Right renal pelvis (tissue), 4 donors: ENCODE measurements at regions not wholly inside any gene's neighbourhood (a gene's known extent, or its start where the extent isn't known, plus 50 kb on each side); places are given as distances from the start of the nearest gene placed in this dataset.
"Not testable (repeated sequence)": the region's sequence is repeated elsewhere in the genome, so short reads cannot be mapped to it uniquely, and the experiment has no call there.

Experiments
- DNase-seq, 4 donors: peaks; one replicate each; pipeline ENCODE4 v3.0.0-alpha.2; 2013; ENCODE audit warnings: low read depth in 4 of 4, low spot score in 3 of 4, missing footprints in 1 of 4

DNA sequence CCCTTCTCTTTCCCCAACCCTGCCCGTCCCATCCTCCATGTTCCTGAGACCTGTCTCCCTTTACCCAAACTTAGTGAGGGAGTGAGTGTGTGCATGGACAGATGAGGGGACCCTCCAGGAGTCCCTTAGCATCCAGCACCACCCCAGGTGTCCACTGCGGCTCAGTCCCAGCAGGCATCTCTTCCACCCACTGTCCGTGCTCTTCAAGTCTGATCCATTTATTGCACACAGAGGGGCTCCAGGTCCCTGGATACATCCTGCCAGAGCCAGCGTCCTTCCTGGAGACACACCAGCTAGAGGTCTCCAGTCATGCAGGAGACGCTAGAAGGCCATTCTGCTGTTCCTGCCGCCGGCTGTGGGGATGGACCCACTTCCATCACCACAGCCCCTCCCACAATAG lies 239.2 kb downstream of the ADGRD1 start:
- DNase-seq: no peak

DNA sequence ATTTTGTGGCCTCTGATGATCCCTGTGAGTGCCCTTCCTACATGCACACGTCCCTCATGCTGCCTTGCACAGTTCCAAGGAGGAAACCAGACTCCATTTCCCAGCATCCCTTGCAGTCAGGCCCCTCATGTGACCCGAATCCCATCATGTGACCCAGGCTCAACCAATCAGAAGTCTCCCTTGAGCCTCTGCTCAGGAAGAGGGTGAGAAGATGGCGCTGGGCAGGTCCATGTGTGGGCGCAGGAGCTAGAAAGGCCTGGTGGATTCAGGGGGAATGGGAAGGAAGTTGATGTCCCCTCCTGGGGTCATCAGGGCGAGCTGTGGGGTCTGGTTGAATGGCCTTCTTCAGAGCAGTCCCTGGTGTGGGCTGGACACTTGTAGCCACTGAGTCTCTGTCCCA lies 240.5 kb downstream of the ADGRD1 start:
- DNase-seq: no peak

DNA sequence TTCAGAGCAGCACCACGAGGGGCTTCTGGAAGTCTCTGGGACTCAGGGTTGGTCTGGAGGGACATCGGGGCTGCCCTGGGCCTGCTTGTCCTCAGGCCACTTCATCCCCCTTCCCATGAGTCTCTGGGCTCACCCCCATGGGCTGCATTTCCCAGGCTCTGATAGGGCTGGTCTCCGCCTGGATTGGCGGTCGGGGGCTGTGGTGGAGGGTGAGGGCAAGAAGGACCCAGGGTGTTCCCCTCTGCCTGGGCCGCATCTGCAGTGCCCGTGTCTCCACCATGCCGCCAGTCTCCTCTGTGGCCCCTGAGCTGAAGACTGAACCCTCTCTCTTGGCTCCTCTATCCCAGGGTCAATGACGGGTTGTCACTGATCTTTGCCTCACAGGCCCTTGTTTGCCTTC lies 242.1 kb downstream of the ADGRD1 start:
- no peak for DNase-seq

DNA sequence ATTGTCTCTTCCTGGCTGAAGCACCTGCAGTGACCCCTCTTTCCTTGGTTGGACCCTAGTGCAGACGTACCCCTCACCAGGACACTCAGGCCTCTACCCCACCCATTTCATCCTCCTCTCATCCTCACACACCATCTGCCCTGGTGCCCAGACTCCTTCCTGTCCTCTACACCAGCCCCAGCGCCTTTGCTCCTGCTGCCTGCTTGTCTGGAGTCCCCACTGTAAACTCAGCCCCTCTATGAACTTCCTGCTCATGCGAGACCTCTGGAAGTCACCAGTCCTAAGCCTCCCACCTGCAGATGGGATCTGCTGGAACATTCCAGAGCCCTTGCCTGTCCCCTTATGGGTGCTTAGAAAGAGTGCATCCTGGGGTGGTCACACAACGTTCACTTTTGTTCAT lies 242.5 kb downstream of the ADGRD1 start:
- no peak for DNase-seq

DNA sequence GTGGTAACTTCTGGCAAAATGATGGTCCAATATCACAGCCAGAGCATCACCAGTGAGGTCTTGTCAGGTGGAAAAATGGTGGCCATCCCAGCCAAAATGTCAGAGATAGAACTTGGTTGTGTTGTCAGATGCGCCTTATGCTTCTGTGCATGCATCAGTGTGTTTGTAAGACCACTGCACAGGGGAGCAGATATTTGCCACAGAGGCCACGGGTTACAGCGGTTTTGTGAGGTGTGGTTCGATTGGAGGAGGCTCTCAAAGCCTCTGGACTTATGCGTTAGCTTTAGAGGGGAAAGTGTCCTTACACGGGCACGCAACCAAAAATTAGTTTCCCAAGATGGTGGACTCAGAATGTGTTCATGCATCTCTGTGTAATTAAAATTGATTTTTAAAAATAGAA lies 243.8 kb downstream of the ADGRD1 start:
- DNase-seq: no peak

DNA sequence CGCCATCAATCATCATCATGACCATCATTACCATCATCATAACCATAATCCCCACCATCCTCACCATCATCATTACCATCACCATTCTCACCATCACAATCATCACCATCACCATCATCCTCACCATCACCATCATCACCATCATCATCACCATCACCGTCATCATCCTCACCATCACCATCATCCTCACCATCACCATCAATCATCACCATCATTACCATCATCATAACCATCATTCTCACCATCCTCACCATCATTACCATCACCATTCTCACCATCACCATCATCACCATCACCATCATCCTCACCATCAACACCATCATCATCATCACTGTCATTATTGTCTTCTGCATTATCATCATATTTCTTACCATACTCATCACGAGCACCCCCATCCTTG lies 245.5 kb downstream of the ADGRD1 start:
- no peak for DNase-seq

DNA sequence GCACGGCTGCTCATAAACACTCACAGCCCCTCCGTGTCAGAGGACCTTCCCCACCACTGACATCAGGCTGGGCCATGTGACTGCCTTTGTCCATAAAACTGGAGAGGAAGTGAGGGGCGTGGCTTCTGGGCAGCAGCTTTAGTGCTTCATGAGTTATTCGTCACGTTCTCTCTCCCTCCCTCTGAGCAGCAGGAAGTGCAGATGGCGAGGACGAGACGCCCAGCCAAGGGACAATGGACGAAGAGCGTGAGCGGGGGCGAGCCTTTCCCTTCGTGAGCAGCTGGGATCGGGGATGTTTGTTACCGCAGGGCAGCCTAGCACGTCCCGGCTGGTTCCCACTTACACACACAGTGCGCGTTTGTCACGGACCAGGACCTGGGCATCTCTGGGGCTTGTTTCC lies 248.2 kb downstream of the ADGRD1 start:
- not testable (repeated sequence) for DNase-seq

DNA sequence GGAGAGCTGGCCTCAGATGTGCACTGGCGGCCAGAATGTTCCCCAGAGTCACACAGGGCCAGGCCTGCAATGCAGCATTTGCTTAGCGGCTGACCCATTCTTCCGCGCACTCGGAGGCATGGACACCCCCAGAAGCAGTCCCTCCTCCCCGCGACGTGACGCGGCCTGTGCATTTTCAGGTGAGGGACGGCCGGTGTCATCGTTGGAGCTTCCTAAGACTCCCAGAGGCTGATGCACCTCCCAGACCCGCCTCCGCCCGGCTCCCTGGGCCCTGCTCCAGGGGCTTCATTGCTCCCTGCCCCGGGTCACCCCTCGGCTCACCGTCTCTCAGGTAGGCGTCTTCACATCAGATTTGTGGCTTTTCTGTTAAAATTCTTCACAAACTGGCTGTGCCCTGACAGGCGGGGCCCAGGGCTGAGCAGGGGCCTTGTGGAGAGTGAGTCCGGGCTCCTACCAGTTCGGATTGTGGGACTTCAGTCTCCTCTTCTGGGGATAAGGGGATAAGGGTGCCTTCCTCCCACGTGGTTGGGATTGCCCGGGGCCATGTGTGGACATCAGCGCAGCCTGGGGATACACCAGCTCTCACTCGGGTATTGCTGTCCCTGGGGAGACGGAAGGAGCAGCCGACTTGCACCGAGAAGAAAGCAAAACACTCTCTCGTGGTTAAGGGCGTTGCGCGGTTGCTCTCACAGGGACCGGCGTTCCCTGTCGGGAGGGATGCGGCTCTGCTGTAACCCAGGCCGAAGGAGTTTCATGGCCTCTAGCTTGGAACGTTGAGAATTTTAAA lies 249.1 kb downstream of the ADGRD1 start:
- DNase-seq: no peak

DNA sequence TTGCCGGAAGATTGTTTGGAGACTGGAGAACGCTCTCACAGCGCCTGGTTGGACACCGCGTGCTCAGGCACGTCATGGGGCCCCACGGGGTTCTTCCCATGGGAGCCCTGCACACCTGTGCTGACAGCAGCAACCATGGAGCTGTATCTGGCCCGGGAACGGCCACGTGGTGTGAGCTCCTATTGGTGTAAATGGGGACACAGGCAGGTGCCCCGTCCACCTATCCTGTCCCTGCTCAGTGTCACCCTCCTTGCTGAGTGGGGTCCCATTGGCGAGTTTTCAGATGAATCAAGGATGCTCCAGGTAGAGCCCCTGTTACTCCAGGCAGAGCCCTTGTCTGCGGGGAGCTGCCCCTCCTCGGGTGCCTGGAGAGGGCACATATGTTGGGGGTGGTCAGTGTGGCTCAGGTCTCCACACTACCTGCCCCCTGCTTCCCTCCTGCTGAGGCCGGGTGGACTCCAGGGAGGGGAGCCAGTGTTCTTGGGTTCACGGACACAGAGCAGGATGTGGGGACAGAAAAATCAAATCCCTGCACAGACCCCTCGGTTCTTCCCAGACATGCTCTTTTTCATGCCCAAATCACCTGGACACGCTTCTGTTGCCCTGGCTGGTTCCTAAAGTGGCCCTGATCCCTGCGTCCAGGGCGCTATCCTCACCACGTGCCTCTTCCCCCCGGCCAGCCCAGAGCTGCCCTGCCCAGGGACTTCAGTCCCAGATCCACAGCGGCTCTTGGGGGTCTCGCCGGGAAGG lies 250.1 kb downstream of the ADGRD1 start:
- DNase-seq: no peak

DNA sequence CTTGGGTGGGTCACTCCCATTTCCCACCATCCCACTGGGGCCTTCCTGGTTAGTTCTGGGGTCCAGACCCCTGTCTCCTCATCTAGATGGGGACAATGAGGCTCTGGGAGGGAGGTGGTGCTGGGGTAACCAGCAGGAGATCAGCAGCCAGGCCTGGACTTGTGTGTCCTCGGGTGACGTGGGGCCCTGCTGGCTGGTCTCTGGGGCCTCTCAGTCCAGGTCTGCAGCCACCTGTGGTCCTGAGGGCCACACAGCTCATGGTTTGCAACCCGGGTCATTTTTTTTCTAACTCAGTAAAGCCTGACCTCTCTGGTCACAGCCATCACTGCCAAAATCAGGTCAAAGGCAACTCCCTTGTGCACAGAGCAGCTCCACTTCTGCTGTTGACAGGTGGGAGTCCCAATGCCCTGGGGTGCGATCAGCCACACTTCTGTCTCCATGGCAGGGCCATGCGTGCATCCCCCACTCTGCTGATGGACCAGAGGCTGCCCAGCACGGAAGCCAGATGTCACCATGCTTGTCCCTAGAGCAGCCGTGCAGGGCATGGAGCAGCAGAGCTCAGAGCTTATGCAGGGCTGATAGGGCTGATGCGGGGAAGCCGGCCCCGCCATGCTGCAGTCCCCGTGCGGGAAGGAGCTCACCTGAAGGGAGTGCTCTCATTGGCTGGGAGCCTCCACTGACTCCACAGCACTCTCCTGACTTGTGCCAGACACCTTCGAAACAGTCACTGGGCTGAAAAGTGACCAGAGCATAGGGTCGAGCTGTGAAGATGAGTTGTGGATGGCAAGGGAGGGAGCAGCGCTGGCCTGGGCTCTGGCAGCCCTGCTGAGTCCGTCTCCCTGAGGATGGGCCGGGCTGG lies 250.9 kb downstream of the ADGRD1 start:
- no peak for DNase-seq

DNA sequence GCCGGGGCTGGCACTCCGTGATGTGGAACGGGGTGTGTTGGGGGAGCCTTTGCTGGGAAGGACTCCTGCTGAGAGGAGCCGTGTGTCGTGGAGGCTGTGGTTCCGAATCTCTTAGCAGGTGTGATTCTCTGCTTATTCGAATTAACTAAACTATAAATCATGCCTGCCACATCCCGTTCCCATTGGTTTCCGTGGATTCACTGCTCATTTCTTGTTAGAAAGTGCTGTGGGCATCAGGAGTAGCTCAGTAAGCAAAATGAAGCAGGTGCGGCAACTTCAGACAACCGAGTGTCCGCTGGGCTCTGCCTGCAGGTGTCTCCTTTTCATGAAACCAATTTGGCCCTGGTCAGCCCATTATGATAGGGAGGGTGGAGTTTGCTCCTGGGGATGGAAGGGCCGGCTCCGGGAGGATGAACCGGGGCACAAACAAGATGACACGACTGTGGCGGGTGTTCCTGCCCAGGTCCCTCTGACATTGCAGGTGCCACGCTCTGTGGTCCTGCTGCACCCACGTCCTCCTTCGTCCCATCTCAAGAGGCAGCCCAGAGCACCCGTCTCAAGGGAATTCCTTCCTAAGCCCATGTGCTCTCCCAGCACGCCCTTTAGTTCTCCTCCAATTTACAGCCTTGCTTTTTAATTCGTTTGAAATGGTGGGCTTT lies 251.7 kb downstream of the ADGRD1 start:
- not testable (repeated sequence) for DNase-seq

DNA sequence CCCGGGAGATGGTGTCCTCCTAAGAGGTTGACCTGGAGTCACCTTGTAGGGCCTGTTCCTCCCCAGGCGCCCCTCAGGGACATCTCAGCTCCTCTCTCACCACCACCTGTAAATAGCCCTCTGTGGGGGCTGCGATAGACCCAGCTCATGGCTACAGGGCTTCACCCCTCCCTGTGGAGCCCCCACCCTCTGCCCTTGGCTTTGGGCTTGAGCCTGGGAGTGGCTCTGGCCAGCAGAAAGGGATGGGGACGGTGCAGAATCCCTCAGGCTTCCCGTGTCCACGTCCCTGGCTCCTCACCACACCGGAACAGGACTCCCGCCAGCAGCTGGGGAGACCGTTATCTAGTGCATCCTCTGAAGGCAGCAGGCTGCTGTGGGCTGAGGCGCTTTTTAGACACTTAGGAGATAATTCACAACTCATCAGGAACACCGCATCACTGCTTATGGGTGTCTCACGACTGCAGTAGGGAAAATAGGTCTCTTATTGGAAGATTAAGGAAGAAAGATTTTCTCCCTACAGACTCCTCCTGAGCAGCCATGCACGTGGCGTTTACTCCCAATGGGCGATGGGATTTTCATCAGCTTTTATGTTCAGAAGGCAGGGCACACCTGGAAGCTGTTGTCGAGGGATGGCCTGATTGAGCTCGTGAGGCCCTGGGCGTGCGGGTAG lies 253.1 kb downstream of the ADGRD1 start:
- DNase-seq: not testable (repeated sequence)

DNA sequence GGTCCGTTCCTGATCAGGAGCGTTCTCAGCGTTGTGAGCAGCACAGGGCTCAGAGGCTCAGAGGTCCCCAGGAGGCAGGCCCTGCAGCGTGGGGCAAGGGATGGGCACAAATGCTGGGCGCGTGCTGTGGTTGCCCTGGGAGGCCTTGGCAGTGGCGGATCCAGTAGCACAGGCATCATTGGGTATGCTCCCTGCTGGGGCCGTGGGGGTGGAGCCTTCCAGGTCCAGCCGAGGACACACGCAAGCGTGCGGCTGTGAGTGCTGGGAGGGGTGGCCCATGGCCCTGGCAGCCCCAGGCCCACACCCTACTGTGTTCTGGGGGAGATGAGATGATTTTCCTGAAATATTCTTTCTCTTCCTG lies 253.6 kb downstream of the ADGRD1 start:
- DNase-seq: not testable (repeated sequence)

DNA sequence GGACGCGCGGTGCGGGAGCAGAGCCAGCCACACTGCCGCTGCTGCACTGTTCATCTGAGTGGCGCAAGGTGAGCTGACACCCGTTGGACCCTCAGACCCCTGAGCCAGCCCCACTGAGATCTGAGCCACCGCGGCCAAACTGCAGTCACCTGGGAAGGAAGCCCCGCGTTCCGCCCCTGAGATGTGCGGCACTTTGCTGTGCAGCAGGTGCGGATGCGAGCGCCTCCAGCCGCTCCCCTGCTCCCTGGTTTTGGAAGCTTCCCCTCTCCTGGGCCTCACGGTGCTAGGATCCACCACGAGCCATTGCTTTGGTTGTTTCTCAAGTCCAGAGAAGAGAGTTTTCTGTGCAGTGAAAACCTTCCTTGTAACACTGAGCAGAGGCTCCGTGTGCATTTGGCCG lies 254.1 kb downstream of the ADGRD1 start:
- not testable (repeated sequence) for DNase-seq

DNA sequence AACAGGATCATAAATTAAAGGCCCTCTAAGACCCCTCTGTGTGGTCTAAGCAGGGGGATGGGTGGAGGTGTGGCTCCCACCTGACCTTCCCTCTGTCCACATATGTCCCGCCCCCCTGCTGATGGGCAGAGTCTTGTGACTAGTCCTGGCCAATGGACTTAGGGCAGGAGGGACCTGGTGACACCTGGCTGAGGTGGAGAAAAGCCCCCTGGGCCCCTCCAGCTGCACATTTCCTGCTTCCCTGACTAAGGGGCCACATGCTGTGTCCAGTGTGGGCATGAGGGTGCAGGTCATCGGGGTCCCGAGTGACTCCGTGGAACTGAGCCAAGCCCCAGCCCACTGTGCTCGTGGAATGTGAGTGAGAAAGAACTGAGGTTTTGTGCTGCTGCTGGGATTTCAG lies 254.7 kb downstream of the ADGRD1 start:
- no peak for DNase-seq

DNA sequence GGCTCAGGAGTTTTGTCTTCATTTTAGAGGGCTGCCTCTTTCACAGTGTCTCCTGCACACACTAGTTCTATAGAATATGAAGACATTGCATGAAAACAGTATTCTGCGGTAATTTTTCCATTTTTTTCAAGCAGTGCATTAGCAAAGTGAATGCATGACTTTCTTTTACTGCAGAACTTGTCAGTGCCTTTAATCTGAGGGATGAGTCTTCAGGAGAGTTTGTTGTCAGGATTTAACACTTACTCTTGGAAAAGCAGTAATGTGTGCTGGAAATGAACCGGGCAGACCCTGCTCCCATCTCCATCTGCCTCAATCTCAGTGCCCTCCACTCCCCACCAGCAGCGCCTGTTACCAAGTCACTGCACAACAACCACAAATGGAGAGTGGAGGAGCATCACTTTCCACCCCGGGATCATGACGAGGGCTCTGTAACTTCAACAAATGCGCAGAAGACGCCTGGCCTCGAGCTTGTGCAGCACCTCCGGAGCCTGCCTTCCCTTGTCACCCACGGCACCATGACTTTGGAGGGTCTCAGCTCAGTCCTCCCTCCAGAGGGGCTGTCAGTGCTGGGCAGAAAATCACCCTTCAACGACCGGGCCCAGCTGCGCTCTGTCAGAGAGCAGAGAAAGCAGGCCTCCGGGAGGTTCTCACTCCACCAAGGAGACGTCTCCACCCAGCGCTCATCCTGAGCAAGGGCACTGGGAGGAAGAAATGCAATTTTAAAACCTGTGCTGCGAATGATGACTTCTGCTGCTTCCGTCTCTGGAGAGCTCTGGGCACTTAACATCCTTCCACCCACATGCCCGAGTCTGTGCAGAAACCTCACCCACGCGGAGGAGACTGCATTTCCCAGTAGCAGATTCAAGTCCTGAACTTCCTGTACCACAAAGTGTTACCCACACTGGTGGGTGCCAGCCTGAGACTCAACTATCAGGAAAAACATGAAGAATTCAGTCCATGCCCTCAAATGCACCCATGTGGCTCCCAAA lies 255.7 kb downstream of the ADGRD1 start:
- no peak for DNase-seq

DNA sequence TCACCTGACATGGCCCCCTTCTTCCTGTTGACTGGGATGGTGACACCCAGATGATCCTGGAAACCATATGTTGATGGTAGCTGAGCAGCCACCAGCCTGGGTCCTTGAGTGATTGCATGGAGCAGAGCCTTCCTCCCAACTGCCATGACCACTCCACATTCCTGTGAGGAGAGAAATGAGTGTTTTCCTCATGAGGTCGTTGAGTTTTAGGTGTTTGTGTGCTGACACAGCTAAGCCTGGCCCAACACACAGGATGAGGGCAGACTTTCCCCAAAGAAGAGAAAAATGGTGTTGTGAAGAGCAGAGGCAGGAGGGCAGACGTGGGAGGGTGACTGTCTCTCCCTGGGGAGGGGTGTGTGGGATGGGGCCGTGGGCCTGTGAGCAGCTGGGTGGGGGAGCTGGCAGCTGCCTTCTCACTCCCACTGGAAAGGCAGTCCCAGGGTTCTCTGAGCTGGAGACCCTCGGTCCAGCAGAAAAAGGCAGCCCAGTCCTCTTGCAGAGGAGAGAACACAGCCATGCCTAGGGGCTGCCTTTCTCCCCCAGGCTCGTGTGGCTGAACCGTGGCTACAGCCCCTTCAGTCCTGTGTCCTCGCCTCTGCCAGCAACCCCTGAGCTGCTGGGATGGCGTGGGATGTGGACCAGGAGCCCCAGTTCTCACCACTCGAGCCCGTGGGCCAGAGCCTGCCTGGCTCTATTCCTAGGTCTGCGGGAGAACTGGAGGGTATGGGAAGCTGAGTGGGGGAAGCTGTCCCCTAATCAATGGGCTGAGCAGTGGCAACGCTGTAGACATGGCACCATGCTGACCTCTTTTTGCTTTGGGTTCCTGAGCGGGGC lies 257.0 kb downstream of the ADGRD1 start:
- no peak for DNase-seq

DNA sequence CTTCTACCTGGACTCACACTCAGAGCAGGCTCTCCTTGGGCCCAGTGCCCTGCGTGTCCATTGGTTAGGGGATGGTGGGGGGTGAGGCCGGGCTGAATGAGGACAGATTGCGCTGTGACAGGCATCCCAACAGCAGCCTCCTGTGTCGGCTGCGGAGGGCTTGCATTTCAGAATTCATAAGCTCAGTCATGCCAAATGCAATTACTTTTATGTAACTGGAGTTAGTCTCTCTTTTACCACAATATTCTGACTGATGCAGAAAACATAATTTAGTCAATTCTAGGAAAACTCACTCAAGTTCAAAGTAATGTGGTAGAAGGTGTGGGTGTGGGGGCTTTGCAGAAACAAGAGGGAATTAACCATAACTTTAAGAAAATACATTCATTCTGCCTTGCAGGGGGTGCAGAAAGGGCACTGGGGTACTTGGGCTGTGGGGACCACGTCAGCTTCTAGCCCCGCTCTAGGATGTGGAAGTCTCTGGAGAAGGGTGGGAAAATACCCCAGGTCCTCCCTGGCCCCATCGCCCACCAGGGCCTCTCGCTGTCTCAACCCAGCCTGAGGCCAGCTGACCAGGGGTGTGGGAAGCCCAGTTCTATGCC lies 257.7 kb downstream of the ADGRD1 start:
- no peak for DNase-seq
